NT2/D1 (cell line): ENCODE measurements at regions not wholly inside any gene's neighbourhood (a gene's known extent, or its start where the extent isn't known, plus 50 kb on each side); places are given as distances from the start of the nearest gene placed in this dataset.

Experiments used
- SUZ12 ChIP-seq: IDR thresholded peaks from 2 replicates; pipeline ENCODE4 v1.6.1; 2011; ENCODE audit not compliant: insufficient read length, insufficient read depth; ENCODE audit errors: extremely low read depth
- ZNF274 ChIP-seq: IDR thresholded peaks from 2 replicates; pipeline ENCODE4 v1.6.1; 2011; ENCODE audit warnings: mild to moderate bottlenecking, low read depth, low read length

DNA sequence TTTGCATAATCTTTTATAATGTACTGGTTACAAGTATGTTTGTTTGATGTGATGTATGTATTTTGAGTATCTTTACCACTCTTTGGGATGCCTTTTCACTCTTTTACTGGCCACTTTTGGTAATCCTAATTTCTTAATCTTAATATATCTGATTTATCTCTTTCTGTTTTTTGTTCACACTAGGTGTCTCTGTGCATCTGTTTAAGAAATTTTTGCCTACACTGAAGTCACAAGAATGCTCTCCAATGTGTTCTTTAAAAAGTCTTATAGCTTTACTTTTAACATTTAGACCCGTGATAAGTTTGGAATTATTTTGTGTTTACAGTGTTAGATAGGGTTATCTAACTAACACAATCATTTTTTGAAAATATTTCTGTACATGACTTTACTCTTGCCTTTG is 659.1 kb downstream of the SI start:
- no peak for TF ChIP-seq SUZ12
- TF ChIP-seq ZNF274: no peak
